Activated naive CD8-positive, alpha-beta T cell treated with anti-CD3 and anti-CD28 coated beads, Interleukin-2, amount 50 U/mL, for 24 hours (primary cell): ENCODE measurements at regions not wholly inside any gene's neighbourhood (a gene's known extent, or its start where the extent isn't known, plus 50 kb on each side); places are given as distances from the start of the nearest gene placed in this dataset.
"Not testable (repeated sequence)": the region's sequence is repeated elsewhere in the genome, so short reads cannot be mapped to it uniquely, and the experiment has no call there.

Source experiments
- ATAC-seq: fragments of 150-1000 bp; cut with Tn5 transposase; one replicate; pipeline ENCODE4 v1.10.0; 2021
- DNase-seq: peaks from one replicate; pipeline ENCODE4 v3.0.0; 2021
- H3K27ac Mint-ChIP-seq: one replicate; pipeline ENCODE4 v1.8.0; 2021; ENCODE audit warnings: mild to moderate bottlenecking, mixed read lengths
- H3K27me3 Mint-ChIP-seq: one replicate; pipeline ENCODE4 v1.8.0; 2021; ENCODE audit warnings: mixed read lengths
- H3K36me3 Mint-ChIP-seq: one replicate; pipeline ENCODE4 v1.8.0; 2021; ENCODE audit warnings: low read depth, mixed read lengths
- H3K4me1 Mint-ChIP-seq: one replicate; pipeline ENCODE4 v1.8.0; 2021; ENCODE audit warnings: mixed read lengths
- H3K4me3 Mint-ChIP-seq: one replicate; pipeline ENCODE4 v1.8.0; 2021; ENCODE audit warnings: mild to moderate bottlenecking, moderate library complexity, mixed read lengths
- H3K9me3 Mint-ChIP-seq: one replicate; pipeline ENCODE4 v1.8.0; 2021; ENCODE audit warnings: mixed read lengths

- no peak overlapping the region for H3K27ac Mint-ChIP-seq
- H3K36me3 Mint-ChIP-seq, result no peaks in the 10 kb centered on the region
- no peak for DNase-seq
- no peak overlapping the region for H3K4me3 Mint-ChIP-seq
- no peak for ATAC-seq
- no peaks in the 10 kb centered on the region for H3K27me3 Mint-ChIP-seq
- H3K4me1 Mint-ChIP-seq, result no peaks in the 10 kb centered on the region
- peaks cover 10% of the 10 kb centered on the region for H3K9me3 Mint-ChIP-seq
These were observed 1183.6 kb upstream of the ATXN8OS start for GRCh38 chr13:68923995-68924394.

GRCh38 chr13:68908879-68909278 lies 1198.7 kb upstream of the ATXN8OS start:
- H3K9me3 Mint-ChIP-seq, result peaks cover 51% of the 10 kb centered on the region
- H3K27ac Mint-ChIP-seq, result no peak overlapping the region

GRCh38 chr13:68905186-68905585 lies 1202.4 kb upstream of the ATXN8OS start:
- peaks cover 51% of the 10 kb centered on the region for H3K9me3 Mint-ChIP-seq
- no peak overlapping the region for H3K4me3 Mint-ChIP-seq

More at GRCh38 chr13:68908879-68909278, 1198.7 kb upstream of the ATXN8OS start:
- no peaks in the 10 kb centered on the region for H3K4me1 Mint-ChIP-seq
- H3K4me3 Mint-ChIP-seq, result no peak overlapping the region
- DNase-seq (no peak), ATAC-seq (no peak)
- peaks cover 1% of the 10 kb centered on the region for H3K36me3 Mint-ChIP-seq
- H3K27me3 Mint-ChIP-seq, result no peaks in the 10 kb centered on the region

GRCh38 chr13:68897331-68897928 lies 1210.2 kb upstream of the ATXN8OS start:
- H3K4me1 Mint-ChIP-seq, result no peaks in the 10 kb centered on the region
- ATAC-seq, result no peak
- no peak overlapping the region for H3K27ac Mint-ChIP-seq
- no peak overlapping the region for H3K4me3 Mint-ChIP-seq
- peaks cover 10% of the 10 kb centered on the region for H3K9me3 Mint-ChIP-seq
- DNase-seq, result no peak
- no peaks in the 10 kb centered on the region for H3K36me3 Mint-ChIP-seq
- H3K27me3 Mint-ChIP-seq, result no peaks in the 10 kb centered on the region

More at GRCh38 chr13:68905186-68905585, 1202.4 kb upstream of the ATXN8OS start:
- no peaks in the 10 kb centered on the region for H3K4me1 Mint-ChIP-seq
- ATAC-seq, result no peak
- DNase-seq, result no peak
- no peaks in the 10 kb centered on the region for H3K36me3 Mint-ChIP-seq
- H3K27me3 Mint-ChIP-seq, result no peaks in the 10 kb centered on the region
- no peak overlapping the region for H3K27ac Mint-ChIP-seq

GRCh38 chr13:68895696-68896095 lies 1211.9 kb upstream of the ATXN8OS start:
- no peaks in the 10 kb centered on the region for H3K27me3 Mint-ChIP-seq
- H3K4me1 Mint-ChIP-seq, result no peaks in the 10 kb centered on the region
- no peak overlapping the region for H3K4me3 Mint-ChIP-seq
- no peak for ATAC-seq
- no peaks in the 10 kb centered on the region for H3K36me3 Mint-ChIP-seq
- no peak for DNase-seq
- peaks cover 10% of the 10 kb centered on the region for H3K9me3 Mint-ChIP-seq
- H3K27ac Mint-ChIP-seq, result no peak overlapping the region

GRCh38 chr13:68893721-68894120 lies 1213.9 kb upstream of the ATXN8OS start:
- not testable (repeated sequence) for H3K4me3 Mint-ChIP-seq, H3K4me1 Mint-ChIP-seq, H3K27ac Mint-ChIP-seq, H3K36me3 Mint-ChIP-seq, H3K27me3 Mint-ChIP-seq, H3K9me3 Mint-ChIP-seq, DNase-seq, ATAC-seq

- not testable (repeated sequence) for H3K4me3 Mint-ChIP-seq, H3K36me3 Mint-ChIP-seq, H3K9me3 Mint-ChIP-seq, H3K27me3 Mint-ChIP-seq, DNase-seq, H3K27ac Mint-ChIP-seq, H3K4me1 Mint-ChIP-seq, ATAC-seq
These were observed 1215.0 kb upstream of the ATXN8OS start for GRCh38 chr13:68892596-68892995.

- H3K27ac Mint-ChIP-seq, H3K36me3 Mint-ChIP-seq, ATAC-seq, DNase-seq, H3K9me3 Mint-ChIP-seq, H3K27me3 Mint-ChIP-seq, H3K4me1 Mint-ChIP-seq, H3K4me3 Mint-ChIP-seq: not testable (repeated sequence)
These were observed 1217.5 kb upstream of the ATXN8OS start for GRCh38 chr13:68890101-68890500.

GRCh38 chr13:68888832-68889231 lies 1218.8 kb upstream of the ATXN8OS start:
- H3K27me3 Mint-ChIP-seq, result no peaks in the 10 kb centered on the region
- no peak overlapping the region for H3K27ac Mint-ChIP-seq
- peaks cover 9% of the 10 kb centered on the region for H3K9me3 Mint-ChIP-seq
- H3K4me3 Mint-ChIP-seq, result no peak overlapping the region
- no peaks in the 10 kb centered on the region for H3K4me1 Mint-ChIP-seq
- DNase-seq (no peak), ATAC-seq (no peak)
- H3K36me3 Mint-ChIP-seq, result no peaks in the 10 kb centered on the region

GRCh38 chr13:68872338-68872737 lies 1235.3 kb upstream of the ATXN8OS start:
- Mint-ChIP-seq H3K27me3 (no peaks in the 10 kb centered on the region), H3K4me3 (no peak overlapping the region), H3K36me3 (no peaks in the 10 kb centered on the region), H3K9me3 (peaks cover 23% of the 10 kb centered on the region), H3K4me1 (no peaks in the 10 kb centered on the region), H3K27ac (no peak overlapping the region)
- no peak for ATAC-seq
- no peak for DNase-seq

- DNase-seq (no peak), ATAC-seq (no peak)
- Mint-ChIP-seq H3K36me3 (no peaks in the 10 kb centered on the region), H3K4me3 (no peak overlapping the region), H3K4me1 (no peaks in the 10 kb centered on the region), H3K9me3 (peaks cover 27% of the 10 kb centered on the region), H3K27me3 (no peaks in the 10 kb centered on the region), H3K27ac (no peak overlapping the region)
These were observed 1256.6 kb upstream of the ATXN8OS start for GRCh38 chr13:68851026-68851425.

GRCh38 chr13:68850160-68850559 lies 1257.5 kb upstream of the ATXN8OS start:
- DNase-seq (no peak), ATAC-seq (no peak)
- H3K36me3 Mint-ChIP-seq, result no peaks in the 10 kb centered on the region
- no peaks in the 10 kb centered on the region for H3K4me1 Mint-ChIP-seq
- no peak overlapping the region for H3K4me3 Mint-ChIP-seq
- H3K9me3 Mint-ChIP-seq, result peaks cover 31% of the 10 kb centered on the region
- no peak overlapping the region for H3K27ac Mint-ChIP-seq
- H3K27me3 Mint-ChIP-seq, result no peaks in the 10 kb centered on the region

GRCh38 chr13:68846663-68847062 lies 1261.0 kb upstream of the ATXN8OS start:
- DNase-seq (no peak), ATAC-seq (no peak)
- Mint-ChIP-seq H3K4me1 (no peaks in the 10 kb centered on the region), H3K27me3 (no peaks in the 10 kb centered on the region), H3K36me3 (no peaks in the 10 kb centered on the region), H3K4me3 (no peak overlapping the region), H3K27ac (no peak overlapping the region), H3K9me3 (peaks cover 30% of the 10 kb centered on the region)

- no peak overlapping the region for H3K27ac Mint-ChIP-seq
- no peaks in the 10 kb centered on the region for H3K4me1 Mint-ChIP-seq
- DNase-seq (no peak), ATAC-seq (no peak)
- H3K36me3 Mint-ChIP-seq, result no peaks in the 10 kb centered on the region
- peaks cover 6% of the 10 kb centered on the region for H3K9me3 Mint-ChIP-seq
- no peaks in the 10 kb centered on the region for H3K27me3 Mint-ChIP-seq
- H3K4me3 Mint-ChIP-seq, result no peak overlapping the region
These were observed 1273.3 kb upstream of the ATXN8OS start for GRCh38 chr13:68834375-68834774.

- Mint-ChIP-seq H3K27me3 (no peaks in the 10 kb centered on the region), H3K4me3 (no peak overlapping the region), H3K36me3 (no peaks in the 10 kb centered on the region), H3K9me3 (no peaks in the 10 kb centered on the region), H3K4me1 (no peaks in the 10 kb centered on the region), H3K27ac (no peak overlapping the region)
- DNase-seq (no peak), ATAC-seq (no peak)
These were observed 1290.9 kb upstream of the ATXN8OS start for GRCh38 chr13:68816715-68817114.
